AG09309 (cell line): ENCODE measurements at regions not wholly inside any gene's neighbourhood (a gene's known extent, or its start where the extent isn't known, plus 50 kb on each side); places are given as distances from the start of the nearest gene placed in this dataset.

Experiments used
- DNase-seq: peaks from one replicate; pipeline ENCODE4 v3.0.0-alpha.2; 2010; ENCODE audit warnings: low read depth
- H3K4me3 ChIP-seq: 2 replicates; pipeline ENCODE4 v1.5.1; 2011; ENCODE audit warnings: mild to moderate bottlenecking, low read depth, low read length, moderate library complexity; ENCODE audit not compliant: control insufficient read depth
- TF ChIP-seq, protein P1 (sequence below): IDR thresholded peaks from 2 replicates; pipeline ENCODE4 v1.5.1; 2011; ENCODE audit warnings: mild to moderate bottlenecking, low read depth, low read length, inconsistent platforms; ENCODE audit not compliant: insufficient read depth, control insufficient read depth; ENCODE audit errors: missing control alignments

DNA sequence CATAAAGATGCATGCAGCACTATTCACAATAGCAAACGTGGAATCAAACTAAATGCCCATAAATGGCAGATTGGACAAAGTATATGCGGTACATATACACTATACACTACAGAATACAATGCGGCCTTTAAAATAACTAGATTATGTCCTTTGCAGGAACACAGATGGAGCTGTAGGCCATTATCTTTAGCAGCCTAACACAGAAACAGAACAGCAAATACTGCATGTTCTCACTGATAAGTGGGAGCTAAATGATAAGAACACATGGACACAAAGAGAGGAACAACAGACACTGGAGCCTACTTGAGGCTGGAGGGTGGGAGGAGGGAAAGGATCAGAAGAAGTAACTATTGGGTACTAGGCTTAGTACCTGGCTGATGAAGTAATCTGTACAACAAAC, 758.2 kb downstream of the TLE1 start:
- TF ChIP-seq, protein P1, sequence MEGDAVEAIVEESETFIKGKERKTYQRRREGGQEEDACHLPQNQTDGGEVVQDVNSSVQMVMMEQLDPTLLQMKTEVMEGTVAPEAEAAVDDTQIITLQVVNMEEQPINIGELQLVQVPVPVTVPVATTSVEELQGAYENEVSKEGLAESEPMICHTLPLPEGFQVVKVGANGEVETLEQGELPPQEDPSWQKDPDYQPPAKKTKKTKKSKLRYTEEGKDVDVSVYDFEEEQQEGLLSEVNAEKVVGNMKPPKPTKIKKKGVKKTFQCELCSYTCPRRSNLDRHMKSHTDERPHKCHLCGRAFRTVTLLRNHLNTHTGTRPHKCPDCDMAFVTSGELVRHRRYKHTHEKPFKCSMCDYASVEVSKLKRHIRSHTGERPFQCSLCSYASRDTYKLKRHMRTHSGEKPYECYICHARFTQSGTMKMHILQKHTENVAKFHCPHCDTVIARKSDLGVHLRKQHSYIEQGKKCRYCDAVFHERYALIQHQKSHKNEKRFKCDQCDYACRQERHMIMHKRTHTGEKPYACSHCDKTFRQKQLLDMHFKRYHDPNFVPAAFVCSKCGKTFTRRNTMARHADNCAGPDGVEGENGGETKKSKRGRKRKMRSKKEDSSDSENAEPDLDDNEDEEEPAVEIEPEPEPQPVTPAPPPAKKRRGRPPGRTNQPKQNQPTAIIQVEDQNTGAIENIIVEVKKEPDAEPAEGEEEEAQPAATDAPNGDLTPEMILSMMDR: no peak
- H3K4me3 ChIP-seq: no peak overlapping the region

DNA sequence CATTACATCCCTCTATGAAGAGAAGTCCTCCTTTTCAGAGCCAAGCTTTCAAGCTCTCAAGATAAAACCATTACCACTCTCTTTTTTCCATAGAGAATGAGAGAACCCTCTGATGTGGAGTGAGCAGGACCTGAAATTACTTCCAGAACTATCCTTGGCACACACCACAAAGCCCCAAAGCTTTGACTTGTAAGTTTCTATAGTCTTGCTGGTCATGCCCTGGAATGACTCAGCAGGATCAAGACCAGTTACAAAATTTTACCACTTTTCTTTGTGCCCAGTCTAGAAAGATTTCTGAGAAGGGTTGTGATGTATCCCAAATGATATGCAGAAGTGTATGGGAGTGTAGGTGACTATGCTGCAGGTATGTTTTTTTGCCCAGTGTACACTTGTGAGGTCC, 760.6 kb downstream of the TLE1 start:
- H3K4me3 ChIP-seq: no peak overlapping the region
- DNase-seq: no peak
- TF ChIP-seq, protein P1: no peak

More for the DNA sequence above, 758.2 kb downstream of the TLE1 start:
- no peak for DNase-seq

DNA sequence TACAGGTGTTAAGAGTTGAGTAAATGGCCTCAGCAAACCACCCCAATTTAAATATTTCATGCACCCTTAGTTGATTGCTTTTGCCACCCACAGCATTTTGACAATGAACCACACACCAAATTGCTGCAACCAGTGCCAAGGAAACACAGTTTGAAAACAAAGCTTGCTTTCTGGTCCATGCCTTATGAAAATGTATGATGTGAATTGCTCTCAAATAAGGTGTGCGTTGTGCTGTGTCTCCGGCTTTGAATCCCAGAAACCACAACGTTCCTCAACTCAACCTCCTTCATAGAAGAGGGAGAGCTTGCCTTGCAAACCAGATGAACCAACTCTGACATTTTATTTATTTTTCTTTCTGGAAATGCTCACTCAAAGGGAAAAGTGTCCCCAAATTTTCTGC, 762.7 kb downstream of the TLE1 start:
- H3K4me3 ChIP-seq: no peak overlapping the region
- TF ChIP-seq, protein P1: no peak
- no peak for DNase-seq

DNA sequence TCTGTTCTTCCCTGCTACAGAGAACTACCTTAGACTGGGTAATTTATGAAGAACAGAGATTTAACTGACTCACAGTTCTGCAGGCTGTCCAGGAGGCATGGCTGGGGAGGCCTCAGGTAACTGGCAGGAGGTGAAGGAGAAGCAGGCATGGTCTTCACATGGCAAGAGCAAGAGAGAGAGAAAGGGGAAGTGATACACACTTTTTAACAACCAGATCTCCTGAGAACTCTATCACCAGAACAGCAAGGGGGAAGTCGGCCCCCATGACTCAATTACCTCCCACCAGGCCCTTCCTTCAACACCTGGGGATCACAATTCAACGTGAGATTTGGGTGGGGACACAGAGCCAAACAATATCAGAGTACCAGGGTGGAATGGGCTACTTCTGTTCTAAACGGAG, 766.8 kb downstream of the TLE1 start:
- TF ChIP-seq, protein P1: no peak
- H3K4me3 ChIP-seq: no peak overlapping the region
- no peak for DNase-seq

DNA sequence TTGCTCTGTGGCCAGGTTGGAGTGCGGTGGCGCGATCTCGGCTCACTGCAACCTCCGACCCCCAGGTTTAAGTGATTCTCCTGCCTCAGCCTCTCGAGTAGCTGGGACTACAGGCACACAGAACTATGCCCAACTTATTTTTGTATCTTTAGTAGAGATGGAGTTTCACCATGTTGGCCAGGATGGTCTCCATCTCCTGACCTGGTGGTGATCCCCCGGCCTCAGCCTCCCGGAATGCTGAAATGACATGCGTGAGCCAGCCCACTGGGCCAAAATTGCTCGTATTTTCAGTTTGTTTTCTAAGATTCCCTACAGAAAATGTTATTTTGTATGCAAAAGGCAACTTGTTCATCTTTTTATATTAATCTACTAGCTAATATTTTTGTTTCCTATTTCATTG, 782.6 kb downstream of the TLE1 start:
- no peak overlapping the region for H3K4me3 ChIP-seq
- DNase-seq: no peak
- TF ChIP-seq, protein P1: no peak

DNA sequence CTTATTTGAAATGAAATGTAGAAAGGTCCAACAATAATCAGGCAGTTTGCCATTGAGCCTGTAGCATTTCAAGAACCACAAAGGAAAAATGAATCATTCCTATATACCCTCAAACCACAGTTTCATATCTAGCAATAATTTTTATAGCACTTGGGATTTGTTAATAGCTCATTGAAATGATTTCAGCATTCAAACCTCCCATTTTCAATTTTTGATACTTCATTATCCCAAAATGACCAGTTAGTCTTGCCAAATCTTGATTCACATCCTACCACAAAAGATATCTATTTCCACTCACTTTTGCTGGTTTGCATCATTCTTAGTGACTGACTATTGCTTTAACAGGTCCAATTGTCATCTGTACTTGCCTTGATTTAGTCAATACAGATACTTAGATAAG, 790.1 kb downstream of the TLE1 start:
- peak; percentile 77 for DNase-seq
- no peak overlapping the region for H3K4me3 ChIP-seq
- TF ChIP-seq, protein P1: no peak

DNA sequence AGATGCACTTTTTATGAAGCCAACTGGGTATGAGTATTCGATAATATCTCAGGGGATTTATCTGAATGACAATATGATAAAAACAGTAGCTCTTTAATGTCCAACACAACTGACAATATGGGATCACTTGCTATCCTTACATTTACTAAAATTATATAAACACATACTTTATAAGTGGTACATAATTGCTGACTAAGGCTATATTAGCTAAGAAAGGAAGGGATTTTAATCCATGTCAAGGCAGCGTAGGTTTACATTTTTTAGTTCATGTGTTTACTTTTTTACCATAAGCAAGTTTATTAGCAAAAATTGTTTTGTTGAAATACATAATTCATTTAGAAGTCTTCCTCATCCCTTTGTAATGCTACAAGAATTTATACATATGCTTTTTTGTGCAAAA, 796.2 kb downstream of the TLE1 start:
- DNase-seq: no peak
- TF ChIP-seq, protein P1: no peak
- H3K4me3 ChIP-seq: no peak overlapping the region
